T-helper 2 cell (primary cell): ENCODE measurements at regions not wholly inside any gene's neighbourhood (a gene's known extent, or its start where the extent isn't known, plus 50 kb on each side); places are given as distances from the start of the nearest gene placed in this dataset.
A peak's percentile ranks its signal among the peaks of the same experiment; 100 is the strongest.
"Not testable (repeated sequence)": the region's sequence is repeated elsewhere in the genome, so short reads cannot be mapped to it uniquely, and the experiment has no call there.

Experiments
- DNase-seq, 5 experiments: peaks; one replicate each; pipeline versions ENCODE4 v3.0.0 to v3.0.0-alpha.2; 2012 to 2022

DNA sequence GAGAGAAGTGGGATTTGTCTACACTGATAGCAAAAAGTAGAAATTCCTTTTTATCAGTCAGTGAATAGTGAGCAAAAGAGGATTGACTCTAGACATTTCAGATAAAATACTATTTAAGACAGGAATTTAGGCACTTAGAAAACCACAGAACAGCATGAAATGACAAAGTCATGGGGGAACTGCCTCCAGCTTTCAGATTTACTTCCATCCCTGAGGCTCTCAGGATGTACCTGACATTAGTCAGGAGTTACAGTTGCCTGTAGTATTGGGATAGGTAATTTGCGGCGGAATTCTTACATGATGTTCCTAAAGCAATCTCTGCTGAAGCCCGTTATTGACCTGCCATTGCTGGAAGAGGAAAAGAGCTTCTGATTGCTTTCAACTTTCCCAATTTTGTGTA is 337.1 kb upstream of the MAP2 start:
- no peak for DNase-seq

DNA sequence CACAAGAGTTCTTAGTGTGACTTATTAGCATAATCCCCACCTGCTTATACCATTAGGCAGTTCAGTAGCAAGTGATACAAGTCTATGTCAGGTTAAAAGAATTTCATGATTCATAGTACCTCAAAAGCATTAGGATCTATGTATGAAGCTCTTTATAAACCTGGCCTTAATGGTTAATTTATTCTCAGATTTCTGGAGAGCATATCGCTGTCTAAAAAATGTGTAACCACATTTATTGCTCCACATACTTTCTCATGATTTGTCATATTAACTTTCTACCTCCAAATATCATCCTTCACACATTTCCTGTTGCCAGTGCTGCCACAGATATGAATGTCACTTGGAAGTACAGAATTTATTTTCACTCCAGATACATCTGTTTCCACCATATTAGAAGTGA is 332.8 kb upstream of the MAP2 start:
- DNase-seq = no peak

- no peak for DNase-seq
Measured at GRCh38 chr2:209094221-209094620, 329.6 kb upstream of the MAP2 start.

GRCh38 chr2:209095432-209095831 is 328.4 kb upstream of the MAP2 start:
- DNase-seq = no peak

DNA sequence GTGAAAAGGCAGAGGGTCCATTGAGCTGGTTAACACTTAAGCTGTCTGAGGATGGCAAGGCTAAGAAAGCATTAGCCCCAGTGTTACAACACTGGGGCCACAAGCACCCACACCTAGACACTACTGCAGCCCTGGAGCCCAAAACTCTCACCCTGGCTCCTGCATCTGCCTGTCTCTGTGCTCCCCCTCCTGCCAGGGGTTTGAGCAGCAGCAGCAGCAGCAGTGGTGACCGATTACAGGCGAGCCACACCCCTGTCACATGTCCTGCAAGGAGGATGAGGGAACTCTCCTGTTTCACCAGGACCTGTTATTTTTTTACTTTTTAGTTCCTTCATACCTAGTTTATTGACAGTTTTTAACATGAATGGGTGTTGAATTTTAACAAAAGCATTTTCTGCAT is 326.7 kb upstream of the MAP2 start:
- no peak for DNase-seq

DNA sequence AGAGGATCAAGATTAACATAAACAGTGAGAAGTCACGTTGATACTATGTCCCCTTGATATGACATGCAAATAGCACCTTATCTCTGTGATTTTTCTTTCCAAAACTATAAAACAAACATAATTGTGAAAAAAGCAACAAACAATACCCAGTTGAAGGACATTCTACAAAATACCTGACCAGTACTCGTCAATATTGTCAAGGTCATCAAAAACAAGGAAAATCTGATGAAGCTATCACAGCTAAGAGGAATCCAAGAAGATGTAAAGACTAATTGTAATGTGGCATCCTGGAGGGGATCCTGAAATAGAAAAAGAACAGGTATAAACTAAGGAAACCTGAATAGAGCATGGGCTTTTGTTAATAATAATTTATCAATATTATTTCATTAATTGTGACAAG is 321.5 kb upstream of the MAP2 start:
- DNase-seq = no peak

- DNase-seq = no peak
Measured at GRCh38 chr2:209113026-209113425, 310.8 kb upstream of the MAP2 start.

DNA sequence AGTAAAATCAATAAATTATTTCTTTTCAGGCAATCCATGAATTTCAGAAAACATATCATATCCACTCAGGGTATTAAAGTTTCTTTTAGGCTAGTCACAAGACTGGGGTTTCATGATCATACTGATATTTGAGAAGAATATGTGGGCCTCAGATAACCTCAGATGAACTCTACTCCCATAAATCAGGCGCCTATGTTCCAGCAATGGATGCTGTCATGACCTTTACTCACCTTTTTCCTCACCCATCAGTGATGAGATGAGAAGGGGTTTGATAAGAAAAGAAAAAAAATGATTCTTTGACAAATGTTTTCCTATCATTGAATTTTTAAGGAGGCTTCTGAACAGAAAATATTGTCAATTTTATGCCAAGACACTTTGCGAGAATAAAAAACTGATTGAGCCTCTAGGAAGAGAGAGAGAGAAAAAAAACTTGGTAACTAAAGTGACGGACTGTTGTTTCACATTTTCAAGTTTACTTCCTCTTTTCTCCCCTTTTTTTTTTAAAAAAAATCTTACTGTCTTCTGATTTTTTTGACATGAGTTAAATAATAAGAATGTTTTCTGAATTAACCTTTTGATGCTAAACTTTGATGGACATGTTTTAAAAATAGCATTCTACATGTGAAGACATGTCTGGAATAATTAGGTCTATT is 309.1 kb upstream of the MAP2 start:
- no peak for DNase-seq

GRCh38 chr2:209121691-209122090 is 302.2 kb upstream of the MAP2 start:
- DNase-seq = no peak

GRCh38 chr2:209125291-209125690 is 298.6 kb upstream of the MAP2 start:
- no peak for DNase-seq

- DNase-seq = no peak
Measured at GRCh38 chr2:209138079-209138478, 285.8 kb upstream of the MAP2 start.

GRCh38 chr2:209141142-209141541 is 282.7 kb upstream of the MAP2 start:
- no peak for DNase-seq

GRCh38 chr2:209141818-209142217 is 282.0 kb upstream of the MAP2 start:
- no peak for DNase-seq

GRCh38 chr2:209145220-209145691 is 278.6 kb upstream of the MAP2 start:
- not testable (repeated sequence) for DNase-seq

- DNase-seq = no peak
Measured at GRCh38 chr2:209145941-209146681, 277.7 kb upstream of the MAP2 start.

DNA sequence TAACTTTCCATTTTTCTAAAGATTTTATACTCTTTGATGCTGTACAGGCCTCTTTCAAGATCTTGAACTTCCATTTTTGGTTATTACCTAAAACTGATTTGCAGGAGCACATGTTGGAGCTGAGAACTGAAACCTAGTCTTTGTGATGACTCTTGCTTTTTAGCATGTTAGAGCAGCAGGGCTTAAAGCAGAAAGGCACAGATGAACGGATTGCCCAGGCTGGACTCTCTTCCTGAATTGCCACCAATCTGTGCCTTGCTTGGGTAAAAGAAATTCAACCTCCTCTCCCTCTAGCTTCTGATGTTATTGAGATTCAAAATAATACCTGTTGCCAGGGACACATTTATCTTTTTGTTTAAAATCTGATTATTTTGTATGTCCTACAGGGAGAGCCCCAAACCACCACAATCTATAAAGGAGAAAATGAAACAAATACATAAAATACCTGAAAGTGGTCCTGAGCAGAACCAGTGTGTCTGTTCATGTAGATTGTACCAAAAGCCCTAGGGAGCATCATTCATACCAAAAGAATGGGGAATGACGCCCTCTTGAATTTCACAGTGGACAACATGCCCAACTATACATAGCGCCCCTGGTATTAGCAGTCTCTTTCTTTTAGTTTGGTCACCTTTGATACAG is 277.0 kb upstream of the MAP2 start:
- no peak for DNase-seq

- no peak for DNase-seq
Measured at GRCh38 chr2:209147981-209148380, 275.9 kb upstream of the MAP2 start.

GRCh38 chr2:209160800-209161588 is 262.9 kb upstream of the MAP2 start:
- DNase-seq = no peak

DNA sequence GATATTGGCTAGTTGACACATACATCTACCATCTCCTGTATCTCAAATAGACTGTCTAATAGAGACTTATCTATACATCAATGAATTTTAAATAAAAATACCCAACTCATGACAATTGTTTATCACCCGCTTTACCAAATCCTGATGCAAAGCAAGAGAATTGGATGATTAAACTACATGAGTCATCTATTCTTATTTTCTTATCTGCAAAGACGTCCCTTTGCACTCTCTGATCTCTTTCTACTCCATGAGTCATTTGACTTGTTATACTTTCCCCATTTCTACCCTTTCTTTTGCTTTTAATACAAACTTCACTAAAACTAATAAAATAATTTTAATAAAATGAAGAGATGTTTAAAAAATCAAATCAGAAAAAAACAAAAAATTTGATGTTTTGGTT is 261.7 kb upstream of the MAP2 start:
- no peak for DNase-seq

DNA sequence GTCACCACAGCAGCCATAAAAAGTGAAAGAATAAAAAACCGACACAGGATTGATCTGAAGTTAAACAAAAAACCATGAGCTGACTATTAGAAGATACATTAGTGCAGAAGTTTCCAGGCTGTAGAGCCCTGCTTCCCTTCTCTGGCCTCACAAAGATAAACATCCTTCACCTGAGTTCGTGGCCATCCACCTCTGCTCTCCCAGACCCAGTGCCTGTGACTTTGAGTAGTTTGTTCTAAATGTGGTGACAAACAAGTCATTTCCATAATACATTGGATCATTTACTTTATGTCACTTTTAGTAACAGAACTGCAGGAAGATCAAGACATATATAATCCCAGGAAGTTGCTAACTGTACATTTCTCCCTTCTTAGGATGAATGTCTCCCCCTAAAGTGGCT is 241.9 kb upstream of the MAP2 start:
- DNase-seq = no peak

- DNase-seq = not testable (repeated sequence)
Measured at GRCh38 chr2:209186886-209187285, 237.0 kb upstream of the MAP2 start.

GRCh38 chr2:209189893-209190292 is 234.0 kb upstream of the MAP2 start:
- peak in 1 of 5 experiments; percentile 16 for DNase-seq

- DNase-seq = no peak
Measured at GRCh38 chr2:209191139-209191538, 232.7 kb upstream of the MAP2 start.
